Astrocyte (in vitro differentiated cells and primary cell): ENCODE measurements at regions not wholly inside any gene's neighbourhood (a gene's known extent, or its start where the extent isn't known, plus 50 kb on each side); places are given as distances from the start of the nearest gene placed in this dataset.

ENCODE experiments used
- DNase-seq: peaks from one replicate; pipeline ENCODE4 v3.0.0-alpha.2; 2010; ENCODE audit warnings: low read depth
- FAIRE-seq: peaks from 2 replicates; lab custom pipeline; 2011; peaks lifted over from hg19 to GRCh38; lab: Jason Lieb, UNC
- H2AFZ ChIP-seq: 2 replicates; pipeline ENCODE4 v1.6.0; 2012; ENCODE audit warnings: low read depth, low read length, inconsistent platforms
- H3K27ac ChIP-seq: 2 replicates; pipeline ENCODE4 v1.5.1; 2011; ENCODE audit warnings: low read depth, low read length, inconsistent platforms
- H3K27me3 ChIP-seq: 2 replicates; pipeline ENCODE4 v1.6.0; 2011; ENCODE audit warnings: low read length, inconsistent platforms; ENCODE audit not compliant: insufficient read depth
- H3K36me3 ChIP-seq: 2 replicates; pipeline ENCODE4 v1.5.1; 2011; ENCODE audit warnings: low read length, inconsistent platforms; ENCODE audit not compliant: insufficient read depth
- H3K4me1 ChIP-seq: 2 replicates; pipeline ENCODE4 v1.5.1; 2011; ENCODE audit warnings: low read length, inconsistent platforms; ENCODE audit not compliant: insufficient read depth
- H3K4me2 ChIP-seq: 2 replicates; pipeline ENCODE4 v1.6.0; 2012; ENCODE audit warnings: low read length, inconsistent platforms
- H3K4me3 ChIP-seq: 2 replicates; pipeline ENCODE4 v1.5.1; 2011; ENCODE audit warnings: low read depth, mild to moderate bottlenecking, low read length, inconsistent platforms; ENCODE audit not compliant: insufficient read depth
- H3K79me2 ChIP-seq: 2 replicates; pipeline ENCODE4 v1.6.0; 2012; ENCODE audit warnings: mild to moderate bottlenecking, low read length, inconsistent platforms; ENCODE audit not compliant: insufficient read depth
- H3K9ac ChIP-seq: 2 replicates; pipeline ENCODE4 v1.6.0; 2012; ENCODE audit warnings: mild to moderate bottlenecking, low read length, inconsistent platforms
- H3K9me3 ChIP-seq: 2 replicates; pipeline ENCODE4 v1.5.1; 2012; ENCODE audit warnings: low read depth, mild to moderate bottlenecking, low read length, inconsistent platforms; ENCODE audit not compliant: insufficient read depth
- H4K20me1 ChIP-seq: 2 replicates; pipeline ENCODE4 v1.6.0; 2012; ENCODE audit warnings: low read length, inconsistent platforms; ENCODE audit not compliant: insufficient read depth
- H3K27ac Mint-ChIP-seq: one replicate; pipeline ENCODE4 v1.8.0; 2021; ENCODE audit warnings: mild to moderate bottlenecking, mixed read lengths; ENCODE audit not compliant: unreplicated experiment
- H3K27me3 Mint-ChIP-seq: one replicate; pipeline ENCODE4 v1.8.0; 2021; ENCODE audit warnings: low read depth, mixed read lengths; ENCODE audit not compliant: unreplicated experiment
- H3K36me3 Mint-ChIP-seq: one replicate; pipeline ENCODE4 v1.8.0; 2021; ENCODE audit warnings: low read depth, mixed read lengths; ENCODE audit not compliant: unreplicated experiment
- H3K4me1 Mint-ChIP-seq: one replicate; pipeline ENCODE4 v1.8.0; 2021; ENCODE audit warnings: low read depth, mixed read lengths; ENCODE audit not compliant: unreplicated experiment
- H3K4me3 Mint-ChIP-seq: one replicate; pipeline ENCODE4 v1.8.0; 2021; ENCODE audit warnings: mild to moderate bottlenecking, moderate library complexity, mixed read lengths; ENCODE audit not compliant: unreplicated experiment
- H3K9me3 Mint-ChIP-seq: one replicate; pipeline ENCODE4 v1.8.0; 2021; ENCODE audit warnings: mild to moderate bottlenecking, mixed read lengths; ENCODE audit not compliant: unreplicated experiment
- CTCF ChIP-seq: IDR thresholded peaks from 2 replicates; pipeline ENCODE4 v1.5.1; 2011; ENCODE audit warnings: low read depth, mild to moderate bottlenecking, inconsistent platforms, low read length, moderate library complexity; ENCODE audit not compliant: insufficient read depth
- EZH2 ChIP-seq: IDR thresholded peaks from 2 replicates; pipeline ENCODE4 v1.6.1; 2012; ENCODE audit warnings: mild to moderate bottlenecking, low read length, inconsistent platforms; ENCODE audit not compliant: insufficient read depth

- DNase-seq (no peak), FAIRE-seq (no peak)
- Mint-ChIP-seq H3K27ac (no peak overlapping the region), H3K9me3 (peaks cover 5% of the 10 kb centered on the region), H3K4me1 (peaks cover 22% of the 10 kb centered on the region), H3K36me3 (no peaks in the 10 kb centered on the region), H3K27me3 (no peaks in the 10 kb centered on the region), H3K4me3 (no peak overlapping the region)
- Histone ChIP-seq H3K36me3 (no peaks in the 10 kb centered on the region), H3K9ac (no peak overlapping the region), H3K9me3 (no peaks in the 10 kb centered on the region), H3K79me2 (no peaks in the 10 kb centered on the region), H4K20me1 (no peaks in the 10 kb centered on the region), H3K4me3 (no peak overlapping the region), H3K27ac (no peak overlapping the region), H3K27me3 (no peaks in the 10 kb centered on the region), H2AFZ (no peak overlapping the region), H3K4me2 (no peak overlapping the region), H3K4me1 (peaks cover 20% of the 10 kb centered on the region)
- no peak for TF ChIP-seq EZH2
- TF ChIP-seq CTCF = no peak
Observed at GRCh38 chr13:106354961-106355360, 180.5 kb downstream of the EFNB2 start.

- Histone ChIP-seq H3K4me1 (peaks cover 40% of the 10 kb centered on the region), H3K4me3 (no peak overlapping the region), H3K9me3 (no peaks in the 10 kb centered on the region), H3K9ac (no peak overlapping the region), H3K79me2 (no peaks in the 10 kb centered on the region), H3K27ac (no peak overlapping the region), H3K36me3 (no peaks in the 10 kb centered on the region), H3K4me2 (no peak overlapping the region), H3K27me3 (no peaks in the 10 kb centered on the region), H4K20me1 (no peaks in the 10 kb centered on the region), H2AFZ (no peak overlapping the region)
- DNase-seq (no peak), FAIRE-seq (no peak)
- Mint-ChIP-seq H3K4me3 (no peak overlapping the region), H3K36me3 (no peaks in the 10 kb centered on the region), H3K4me1 (peaks cover 41% of the 10 kb centered on the region), H3K27me3 (no peaks in the 10 kb centered on the region), H3K27ac (no peak overlapping the region), H3K9me3 (peaks cover 5% of the 10 kb centered on the region)
- TF ChIP-seq CTCF = no peak
- TF ChIP-seq EZH2 = no peak
Observed at GRCh38 chr13:106352850-106353249, 182.6 kb downstream of the EFNB2 start.

GRCh38 chr13:106351251-106351650, 184.2 kb downstream of the EFNB2 start:
- no peak for TF ChIP-seq CTCF
- no peak for TF ChIP-seq EZH2
- peaks cover 5% of the 10 kb centered on the region for H3K9me3 Mint-ChIP-seq
- no peak overlapping the region for H3K4me3 Mint-ChIP-seq
- peaks cover 37% of the 10 kb centered on the region for H3K4me1 Mint-ChIP-seq
- H3K27me3 Mint-ChIP-seq = no peaks in the 10 kb centered on the region
- H3K4me1 ChIP-seq = peaks cover 34% of the 10 kb centered on the region
- H3K27ac Mint-ChIP-seq = no peak overlapping the region
- no peaks in the 10 kb centered on the region for H3K36me3 ChIP-seq
- no peaks in the 10 kb centered on the region for H3K79me2 ChIP-seq
- no peak overlapping the region for H2AFZ ChIP-seq
- no peak overlapping the region for H3K27ac ChIP-seq
- FAIRE-seq (peak; percentile 39), DNase-seq (no peak)
- H3K4me2 ChIP-seq = no peak overlapping the region
- no peaks in the 10 kb centered on the region for H3K9me3 ChIP-seq
- H3K27me3 ChIP-seq = no peaks in the 10 kb centered on the region
- H3K9ac ChIP-seq = no peak overlapping the region
- no peak overlapping the region for H3K4me3 ChIP-seq
- no peaks in the 10 kb centered on the region for H3K36me3 Mint-ChIP-seq
- no peaks in the 10 kb centered on the region for H4K20me1 ChIP-seq
